Gastrocnemius medialis (tissue), 4 donors: ENCODE measurements at regions not wholly inside any gene's neighbourhood (a gene's known extent, or its start where the extent isn't known, plus 50 kb on each side); places are given as distances from the start of the nearest gene placed in this dataset.

Experiments
- ATAC-seq, 2 donors: fragments of 150-250 bp; one replicate each; pipeline ENCODE4 v1.9.1; 2016
- DNase-seq, 2 donors: peaks; one replicate each; pipeline ENCODE4 v3.0.0-alpha.2; 2019
- H3K27ac ChIP-seq, 4 donors: fragments of 200-600 bp; sonication (generic); 1 replicate in 1 of 4; 2 replicates in 3 of 4; pipeline ENCODE4 v1.5.1; 2016 to 2018; ENCODE audit warnings: mild to moderate bottlenecking in 2 of 4, moderate library complexity in 1 of 4
- H3K27me3 ChIP-seq, 3 donors: fragments of 200-600 bp; sonication (generic) in 2 of 3; 1 replicate in 1 of 3; 2 replicates in 2 of 3; pipeline versions ENCODE4 v1.5.1 to v1.6.0; 2016 to 2019; ENCODE audit warnings: mild to moderate bottlenecking in 1 of 3, moderate library complexity in 1 of 3
- H3K36me3 ChIP-seq, 2 donors: fragments of 200-600 bp; sonication (generic) in 1 of 2; one replicate each; pipeline ENCODE4 v1.5.1; 2017 to 2018
- H3K4me1 ChIP-seq, 2 donors: fragments of 200-600 bp; sonication (generic) in 1 of 2; one replicate each; pipeline ENCODE4 v1.5.1; 2016 to 2017; ENCODE audit warnings: mild to moderate bottlenecking in 2 of 2
- H3K4me3 ChIP-seq, 4 donors: fragments of 200-600 bp; sonication (generic) in 3 of 4; 1 replicate in 1 of 4; 2 replicates in 3 of 4; pipeline ENCODE4 v1.5.1; 2016 to 2019; ENCODE audit warnings: mild to moderate bottlenecking in 2 of 4
- H3K9me3 ChIP-seq, 3 donors: fragments of 200-600 bp; sonication (generic) in 2 of 3; 1 replicate in 1 of 3; 2 replicates in 2 of 3; pipeline ENCODE4 v1.5.1; 2016 to 2019
- CTCF ChIP-seq, 5 experiments: fragments of 450-650 bp in 3 of 5; fragments of 200-600 bp in 2 of 5; sonication (generic) in 2 of 5; IDR thresholded peaks in 4 of 5; conservative IDR thresholded peaks in 1 of 5; 1 replicate in 4 of 5; 2 replicates in 1 of 5; pipeline ENCODE4 v1.5.1; 2016 to 2019; ENCODE audit warnings: antibody characterized with exemption in 5 of 5, mild to moderate bottlenecking in 3 of 5, moderate library complexity in 3 of 5
- POLR2A ChIP-seq, 2 donors: fragments of 450-650 bp; IDR thresholded peaks; one replicate each; pipeline ENCODE4 v1.6.1; 2017; ENCODE audit warnings: antibody characterized with exemption in 2 of 2, mild to moderate bottlenecking in 2 of 2, moderate library complexity in 2 of 2
- in situ Hi-C, 4 donors: fragments of 200-750 bp; cut with MboI; loops; one replicate each; pipeline versions ENCODE4 v1.15.0 to v1.8.0; 2017; ENCODE audit warnings: low sequenced_read_pairs in 4 of 4
- intact Hi-C: fragments of 100-400 bp; cut with DNase I; formaldehyde crosslinking; loops from one replicate; pipeline ENCODE4 v1.15.1; 2023; ENCODE audit warnings: low total_unique reads

GRCh38 chr22:34429314-34429713, 509.0 kb upstream of the LARGE1 start:
- Histone ChIP-seq H3K27ac (no peak overlapping the region), H3K36me3 (no peaks in the 10 kb centered on the region), H3K4me3 (no peak overlapping the region), H3K9me3 (no peaks in the 10 kb centered on the region), H3K27me3 (no peaks in the 10 kb centered on the region), H3K4me1 (no peaks in the 10 kb centered on the region)
- in situ Hi-C loops (no loop called here), intact Hi-C loops (no loop called here)
- ATAC-seq, result no peak
- TF ChIP-seq POLR2A (IDR thresholded peaks at IDR 0.05), result no peak
- TF ChIP-seq CTCF (IDR thresholded peaks at IDR 0.05 in 4 of 5, conservative IDR thresholded peaks at IDR 0.05 in 1 of 5), result no peak
- no peak for DNase-seq

GRCh38 chr22:34430386-34430785, 510.1 kb upstream of the LARGE1 start:
- Histone ChIP-seq H3K27me3 (no peaks in the 10 kb centered on the region), H3K4me3 (no peak overlapping the region), H3K9me3 (no peaks in the 10 kb centered on the region), H3K27ac (no peak overlapping the region), H3K36me3 (no peaks in the 10 kb centered on the region), H3K4me1 (no peaks in the 10 kb centered on the region)
- no peak for TF ChIP-seq POLR2A (IDR thresholded peaks at IDR 0.05)
- no peak for TF ChIP-seq CTCF (IDR thresholded peaks at IDR 0.05 in 4 of 5, conservative IDR thresholded peaks at IDR 0.05 in 1 of 5)
- in situ Hi-C loops (no loop called here), intact Hi-C loops (no loop called here)
- DNase-seq, result no peak
- no peak for ATAC-seq

GRCh38 chr22:34434371-34434770, 514.1 kb upstream of the LARGE1 start:
- no peaks in the 10 kb centered on the region for H3K27me3 ChIP-seq
- no peak for TF ChIP-seq POLR2A (IDR thresholded peaks at IDR 0.05)
- TF ChIP-seq CTCF (IDR thresholded peaks at IDR 0.05 in 4 of 5, conservative IDR thresholded peaks at IDR 0.05 in 1 of 5), result no peak
- in situ Hi-C loops, result no loop called here

GRCh38 chr22:34437140-34437539, 516.9 kb upstream of the LARGE1 start:
- Histone ChIP-seq H3K9me3 (no peaks in the 10 kb centered on the region), H3K4me3 (no peak overlapping the region), H3K4me1 (no peaks in the 10 kb centered on the region), H3K36me3 (no peaks in the 10 kb centered on the region), H3K27me3 (no peaks in the 10 kb centered on the region), H3K27ac (no peak overlapping the region)
- no peak for ATAC-seq
- no peak for DNase-seq
- TF ChIP-seq POLR2A (IDR thresholded peaks at IDR 0.05) (no peak), CTCF (IDR thresholded peaks at IDR 0.05 in 4 of 5, conservative IDR thresholded peaks at IDR 0.05 in 1 of 5) (no peak)
- intact Hi-C loops (no loop called here), in situ Hi-C loops (no loop called here)

More at GRCh38 chr22:34434371-34434770, 514.1 kb upstream of the LARGE1 start:
- no peak for DNase-seq
- no peaks in the 10 kb centered on the region for H3K36me3 ChIP-seq
- no peak overlapping the region for H3K27ac ChIP-seq
- no peaks in the 10 kb centered on the region for H3K4me1 ChIP-seq
- no peak for ATAC-seq
- no peaks in the 10 kb centered on the region for H3K9me3 ChIP-seq
- intact Hi-C loops, result no loop called here
- no peak overlapping the region for H3K4me3 ChIP-seq

- H3K4me3 ChIP-seq, result no peak overlapping the region
- TF ChIP-seq POLR2A (IDR thresholded peaks at IDR 0.05) (no peak), CTCF (IDR thresholded peaks at IDR 0.05 in 4 of 5, conservative IDR thresholded peaks at IDR 0.05 in 1 of 5) (no peak)
- no peak for ATAC-seq
- no peaks in the 10 kb centered on the region for H3K36me3 ChIP-seq
- H3K27ac ChIP-seq, result no peak overlapping the region
- H3K9me3 ChIP-seq, result no peaks in the 10 kb centered on the region
- in situ Hi-C loops, result no loop called here
- H3K4me1 ChIP-seq, result no peaks in the 10 kb centered on the region
- intact Hi-C loops, result no loop called here
- DNase-seq, result no peak
- H3K27me3 ChIP-seq, result no peaks in the 10 kb centered on the region
Measured at GRCh38 chr22:34454598-34454997, 534.3 kb upstream of the LARGE1 start.
